ENCODE measurements at regions not wholly inside any gene's neighbourhood (a gene's known extent, or its start where the extent isn't known, plus 50 kb on each side); places are given as distances from the start of the nearest gene placed in this dataset.

GRCh38 chr1:60448850-60449249 is 375.3 kb upstream of the C1orf87 start:
- Mint-ChIP-seq H3K27me3 (ENCODE audit: low read depth) (no peaks in the 10 kb centered on the region), H3K4me1 (peaks cover 5% of the 10 kb centered on the region), H3K4me3 (no peak overlapping the region), H3K36me3 (ENCODE audit: low read depth) (peaks cover 6% of the 10 kb centered on the region), H3K27ac (ENCODE audit: unreplicated experiment) (no peak overlapping the region), H3K9me3 (peaks cover 4% of the 10 kb centered on the region)
- TF ChIP-seq CTCF (conservative IDR thresholded peaks at IDR 0.05) = no peak
- no peak for DNase-seq (ENCODE audit: low read depth, low spot score)

- H3K36me3 Mint-ChIP-seq (ENCODE audit: low read depth) = peaks cover 6% of the 10 kb centered on the region
- no peak overlapping the region for H3K27ac Mint-ChIP-seq (ENCODE audit: unreplicated experiment)
- no peaks in the 10 kb centered on the region for H3K27me3 Mint-ChIP-seq (ENCODE audit: low read depth)
- peaks cover 4% of the 10 kb centered on the region for H3K9me3 Mint-ChIP-seq
- no peak for DNase-seq (ENCODE audit: low read depth, low spot score)
- H3K4me1 Mint-ChIP-seq = peaks cover 5% of the 10 kb centered on the region
- H3K4me3 Mint-ChIP-seq = no peak overlapping the region
- TF ChIP-seq CTCF (conservative IDR thresholded peaks at IDR 0.05) = no peak
Observed at GRCh38 chr1:60444680-60445079, 371.1 kb upstream of the C1orf87 start.

GRCh38 chr1:60436186-60436585 is 362.6 kb upstream of the C1orf87 start:
- no peak for DNase-seq (ENCODE audit: low read depth, low spot score)
- peaks cover 11% of the 10 kb centered on the region for H3K4me1 Mint-ChIP-seq
- H3K27me3 Mint-ChIP-seq (ENCODE audit: low read depth) = no peaks in the 10 kb centered on the region
- H3K27ac Mint-ChIP-seq (ENCODE audit: unreplicated experiment) = no peak overlapping the region
- TF ChIP-seq CTCF (conservative IDR thresholded peaks at IDR 0.05) = no peak
- no peak overlapping the region for H3K4me3 Mint-ChIP-seq
- H3K36me3 Mint-ChIP-seq (ENCODE audit: low read depth) = peaks cover 15% of the 10 kb centered on the region
- peaks cover 11% of the 10 kb centered on the region for H3K9me3 Mint-ChIP-seq

- DNase-seq (ENCODE audit: low read depth, low spot score) = no peak
- Mint-ChIP-seq H3K27ac (ENCODE audit: unreplicated experiment) (no peak overlapping the region), H3K36me3 (ENCODE audit: low read depth) (peaks cover 12% of the 10 kb centered on the region), H3K27me3 (ENCODE audit: low read depth) (no peaks in the 10 kb centered on the region), H3K4me1 (peaks cover 11% of the 10 kb centered on the region), H3K4me3 (no peak overlapping the region), H3K9me3 (peaks cover 16% of the 10 kb centered on the region)
- no peak for TF ChIP-seq CTCF (conservative IDR thresholded peaks at IDR 0.05)
Observed at GRCh38 chr1:60431593-60431992, 358.0 kb upstream of the C1orf87 start.

GRCh38 chr1:60430375-60430774 is 356.8 kb upstream of the C1orf87 start:
- H3K27me3 Mint-ChIP-seq (ENCODE audit: low read depth) = no peaks in the 10 kb centered on the region

More at GRCh38 chr1:60430375-60430774, 356.8 kb upstream of the C1orf87 start:
- H3K36me3 Mint-ChIP-seq (ENCODE audit: low read depth) = peaks cover 12% of the 10 kb centered on the region
- no peak for DNase-seq (ENCODE audit: low read depth, low spot score)
- H3K9me3 Mint-ChIP-seq = peaks cover 16% of the 10 kb centered on the region
- TF ChIP-seq CTCF (conservative IDR thresholded peaks at IDR 0.05) = no peak
- no peaks in the 10 kb centered on the region for H3K4me1 Mint-ChIP-seq
- H3K27ac Mint-ChIP-seq (ENCODE audit: unreplicated experiment) = no peak overlapping the region
- no peak overlapping the region for H3K4me3 Mint-ChIP-seq
